Central memory CD8-positive, alpha-beta T cell (primary cell): ENCODE measurements at regions not wholly inside any gene's neighbourhood (a gene's known extent, or its start where the extent isn't known, plus 50 kb on each side); places are given as distances from the start of the nearest gene placed in this dataset.
"Not testable (repeated sequence)": the region's sequence is repeated elsewhere in the genome, so short reads cannot be mapped to it uniquely, and the experiment has no call there.

Source experiments
- ATAC-seq: fragments of 150-1000 bp; cut with Tn5 transposase; replicated peaks from 2 replicates; pipeline ENCODE4 v1.10.0; 2022; ENCODE audit warnings: mild to moderate bottlenecking, moderate FRiP score, moderate number of reproducible peaks; ENCODE audit not compliant: poor library complexity, severe bottlenecking; ENCODE audit errors: extremely low read depth
- DNase-seq, 2 donors: peaks; one replicate each; pipeline ENCODE4 v3.0.0; 2021; ENCODE audit warnings: low spot score in 2 of 2
- H3K27ac Mint-ChIP-seq: one replicate; pipeline ENCODE4 v1.8.0; 2022; ENCODE audit warnings: low read depth, mild to moderate bottlenecking, moderate library complexity, mixed read lengths
- H3K27me3 Mint-ChIP-seq: one replicate; pipeline ENCODE4 v1.8.0; 2022; ENCODE audit warnings: mixed read lengths
- H3K36me3 Mint-ChIP-seq: one replicate; pipeline ENCODE4 v1.8.0; 2022; ENCODE audit warnings: mild to moderate bottlenecking, moderate library complexity, mixed read lengths; ENCODE audit not compliant: insufficient read depth
- H3K4me1 Mint-ChIP-seq: one replicate; pipeline ENCODE4 v1.8.0; 2022; ENCODE audit warnings: mixed read lengths
- H3K4me3 Mint-ChIP-seq: one replicate; pipeline ENCODE4 v1.8.0; 2022; ENCODE audit warnings: mild to moderate bottlenecking, moderate library complexity, mixed read lengths
- H3K9me3 Mint-ChIP-seq: one replicate; pipeline ENCODE4 v1.8.0; 2022; ENCODE audit warnings: mixed read lengths

DNA sequence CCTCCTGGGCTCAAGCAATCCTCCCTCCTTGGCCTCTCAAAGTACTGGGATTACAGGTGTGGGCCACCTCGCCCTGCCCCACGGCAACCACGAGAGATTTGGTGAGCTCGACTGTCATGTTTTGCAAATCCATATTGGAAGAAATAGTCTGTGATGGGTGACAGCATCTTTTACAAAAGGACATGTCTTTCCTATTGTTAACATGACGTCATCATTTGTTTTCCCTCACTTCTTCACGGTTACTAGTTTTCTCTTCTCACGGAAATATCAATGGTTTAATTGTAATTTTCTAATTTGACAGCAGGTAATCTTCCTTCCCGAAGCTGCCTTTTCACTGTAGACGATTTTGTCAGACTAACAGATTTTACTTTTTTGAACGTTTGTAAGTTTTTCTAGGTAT lies 110.8 kb upstream of the GREM2 start:
- DNase-seq (no peak), ATAC-seq (no peak)
- H3K4me3 Mint-ChIP-seq = no peak overlapping the region
- no peak overlapping the region for H3K27ac Mint-ChIP-seq
- no peaks in the 10 kb centered on the region for H3K27me3 Mint-ChIP-seq
- H3K4me1 Mint-ChIP-seq = no peaks in the 10 kb centered on the region
- H3K9me3 Mint-ChIP-seq = peaks cover 14% of the 10 kb centered on the region
- no peaks in the 10 kb centered on the region for H3K36me3 Mint-ChIP-seq

DNA sequence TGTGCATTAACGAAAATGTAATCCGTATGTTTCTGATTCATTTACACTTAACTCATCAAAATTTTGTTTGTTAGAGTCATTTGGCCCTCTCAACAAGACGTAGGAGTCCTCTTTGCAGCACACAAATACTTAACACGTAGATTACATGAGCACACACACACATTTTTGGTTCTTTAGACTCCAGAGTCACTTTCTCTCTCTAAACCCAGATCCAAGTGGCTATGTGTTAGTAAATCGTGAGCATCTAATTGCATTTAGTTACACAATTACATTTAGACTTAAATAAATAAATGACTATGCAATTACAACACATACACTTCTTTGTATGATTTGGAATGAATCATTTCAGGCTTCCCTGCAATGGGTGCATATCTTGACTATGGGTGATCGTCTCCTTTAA lies 109.0 kb upstream of the GREM2 start:
- no peak overlapping the region for H3K27ac Mint-ChIP-seq
- no peaks in the 10 kb centered on the region for H3K4me1 Mint-ChIP-seq
- H3K9me3 Mint-ChIP-seq = peaks cover 5% of the 10 kb centered on the region
- H3K27me3 Mint-ChIP-seq = no peaks in the 10 kb centered on the region
- H3K4me3 Mint-ChIP-seq = no peak overlapping the region
- DNase-seq = no peak
- no peak for ATAC-seq
- no peaks in the 10 kb centered on the region for H3K36me3 Mint-ChIP-seq

DNA sequence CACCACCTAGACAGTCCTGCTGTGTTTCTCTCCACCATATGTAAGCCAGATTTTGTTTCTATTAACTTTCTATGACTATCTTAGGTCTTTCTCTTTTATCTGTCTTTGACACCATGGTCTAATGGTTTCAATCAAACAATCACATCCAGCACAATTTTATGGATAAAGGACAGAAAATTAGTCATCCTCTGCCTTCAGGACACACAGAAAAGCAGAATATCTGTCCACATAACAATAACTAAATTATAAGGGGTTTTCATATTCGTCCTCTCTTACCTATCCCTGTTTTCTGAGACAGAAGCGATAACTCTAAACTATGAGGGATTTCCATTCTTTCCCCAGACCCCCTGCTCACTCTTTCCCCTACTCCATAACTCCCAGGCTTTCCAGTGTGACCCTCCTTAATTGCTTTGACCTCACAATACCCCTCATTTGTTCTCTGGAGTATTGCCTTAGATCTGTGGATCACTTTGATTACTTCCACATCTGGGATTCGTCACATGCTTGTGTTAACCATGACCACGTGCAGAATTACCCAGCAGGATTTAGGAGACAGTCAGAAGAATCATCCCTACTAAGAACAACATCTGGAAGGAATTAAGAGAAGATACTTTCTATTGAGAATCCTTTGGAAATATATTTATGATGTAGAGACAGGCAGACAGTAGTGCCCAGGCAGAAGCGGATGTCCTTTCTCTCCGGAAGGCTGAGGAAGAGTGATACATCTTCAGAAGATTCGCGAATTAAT lies 108.2 kb upstream of the GREM2 start:
- peaks cover 5% of the 10 kb centered on the region for H3K9me3 Mint-ChIP-seq
- H3K4me1 Mint-ChIP-seq = no peaks in the 10 kb centered on the region
- no peak for ATAC-seq
- DNase-seq = no peak
- H3K36me3 Mint-ChIP-seq = no peaks in the 10 kb centered on the region
- H3K27ac Mint-ChIP-seq = no peak overlapping the region
- H3K27me3 Mint-ChIP-seq = no peaks in the 10 kb centered on the region
- no peak overlapping the region for H3K4me3 Mint-ChIP-seq

DNA sequence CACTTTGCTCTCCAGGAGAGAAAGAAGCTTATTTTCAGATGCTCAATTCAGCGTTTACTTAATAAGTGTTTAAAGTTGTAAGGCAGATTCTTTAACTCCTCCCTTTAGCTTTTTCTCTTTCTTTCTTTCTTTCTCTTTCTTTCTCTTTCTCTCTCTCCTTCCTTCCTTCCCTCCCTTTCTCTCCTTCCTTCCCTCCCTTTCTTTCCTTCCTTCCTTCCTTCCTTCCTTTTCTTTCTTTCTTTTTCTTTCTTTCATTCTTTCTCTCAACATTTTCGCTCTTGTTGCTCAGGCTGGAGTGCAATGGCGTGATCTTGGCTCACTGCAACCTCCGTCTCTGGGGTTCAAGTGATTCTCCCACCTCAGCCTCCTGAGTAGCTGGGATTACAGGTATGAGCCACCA lies 104.6 kb upstream of the GREM2 start:
- H3K36me3 Mint-ChIP-seq, ATAC-seq, H3K4me1 Mint-ChIP-seq, H3K27ac Mint-ChIP-seq, H3K4me3 Mint-ChIP-seq, H3K9me3 Mint-ChIP-seq, DNase-seq, H3K27me3 Mint-ChIP-seq: not testable (repeated sequence)

DNA sequence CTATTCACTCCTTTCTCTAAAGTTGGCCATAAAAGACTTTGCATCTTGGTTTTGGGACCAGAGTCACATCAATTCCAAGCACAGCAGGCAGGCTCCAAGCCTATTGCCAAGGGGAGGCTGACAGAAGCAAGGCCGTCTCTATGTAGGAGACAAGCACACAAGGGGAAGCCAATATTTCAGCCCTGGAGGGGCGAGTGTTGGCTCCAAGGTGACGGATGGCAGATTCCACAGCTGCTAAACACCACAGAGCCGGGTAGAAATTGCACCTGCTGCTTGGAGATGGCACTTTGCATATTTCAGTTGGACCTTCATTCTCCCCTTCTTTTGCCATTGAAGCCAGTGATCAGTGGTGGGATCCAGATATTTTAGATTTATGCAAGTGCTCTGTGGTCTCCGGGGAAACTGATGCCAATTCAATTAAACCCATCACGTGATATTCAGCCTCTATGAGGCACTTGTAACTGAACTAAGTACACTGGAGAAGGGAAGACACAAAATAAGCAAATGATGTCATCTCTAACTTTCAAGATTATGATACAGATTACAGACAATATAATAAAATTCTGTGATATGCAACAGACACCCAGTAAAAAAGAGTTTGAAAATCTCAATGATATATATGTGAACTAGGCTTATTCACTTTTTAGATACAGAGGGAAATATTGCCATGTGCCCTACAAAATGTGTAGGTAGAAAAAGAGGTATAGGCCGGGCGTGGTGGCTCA lies 102.8 kb upstream of the GREM2 start:
- Mint-ChIP-seq H3K27me3 (no peaks in the 10 kb centered on the region), H3K4me3 (no peak overlapping the region), H3K9me3 (peaks cover 14% of the 10 kb centered on the region), H3K4me1 (no peaks in the 10 kb centered on the region), H3K36me3 (peaks cover 4% of the 10 kb centered on the region), H3K27ac (no peak overlapping the region)
- DNase-seq = no peak
- no peak for ATAC-seq

DNA sequence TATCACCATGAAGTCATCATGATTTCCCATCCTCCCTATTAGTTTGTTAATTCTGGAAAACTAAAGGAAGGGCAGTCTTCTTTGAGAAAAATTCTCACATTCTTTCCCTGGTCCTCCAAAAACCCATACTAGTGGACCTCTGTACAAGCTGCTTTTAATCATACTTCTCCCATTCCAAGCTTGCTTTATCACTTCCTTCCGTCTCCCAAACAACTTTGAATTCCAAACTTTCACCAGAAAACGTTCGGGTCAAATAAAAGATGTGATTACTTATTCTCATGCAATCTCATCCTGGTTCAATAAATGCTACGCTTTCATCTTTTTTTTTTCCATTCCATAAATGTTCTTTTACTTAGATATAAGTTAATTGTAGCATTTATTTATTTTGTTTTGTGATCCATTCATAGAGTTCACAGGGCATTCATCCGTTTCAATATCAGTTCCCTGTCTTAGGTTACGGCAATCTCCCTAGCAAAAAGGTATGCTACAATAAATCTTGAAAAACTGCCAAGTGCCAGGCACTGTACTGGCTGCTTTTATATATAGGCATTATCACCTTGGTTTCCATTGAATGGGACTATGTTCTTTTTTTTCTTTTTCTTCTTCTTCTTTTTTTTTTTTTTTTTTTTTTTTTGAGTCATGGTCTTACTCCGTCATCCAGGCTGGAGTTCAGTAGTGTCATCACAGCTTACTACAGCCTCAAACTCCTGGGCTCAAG lies 100.2 kb upstream of the GREM2 start:
- Mint-ChIP-seq H3K36me3 (peaks cover 4% of the 10 kb centered on the region), H3K9me3 (peaks cover 15% of the 10 kb centered on the region), H3K27ac (no peak overlapping the region), H3K4me3 (no peak overlapping the region), H3K4me1 (no peaks in the 10 kb centered on the region), H3K27me3 (no peaks in the 10 kb centered on the region)
- ATAC-seq = no peak
- no peak for DNase-seq

DNA sequence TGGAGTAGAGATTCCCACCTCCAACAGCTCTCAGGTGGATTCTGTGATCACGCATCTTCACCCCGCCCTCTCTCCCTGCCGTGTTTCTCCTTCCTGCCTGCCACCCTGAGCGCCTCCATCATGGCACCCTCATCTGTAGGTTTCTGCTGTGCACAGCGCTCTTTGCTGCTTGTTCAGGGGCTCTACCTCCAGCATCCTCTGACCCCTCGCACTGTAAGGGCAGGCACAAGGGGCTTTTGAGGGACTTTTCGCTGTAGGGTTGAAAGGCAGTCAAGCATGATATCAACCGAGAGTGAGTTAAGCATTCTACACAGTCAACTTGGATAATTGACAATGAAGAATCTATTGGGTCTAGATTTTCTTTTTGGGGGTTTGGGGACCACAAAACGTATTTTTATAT lies 99.1 kb upstream of the GREM2 start:
- no peak for DNase-seq
- Mint-ChIP-seq H3K27me3 (no peaks in the 10 kb centered on the region), H3K4me1 (no peaks in the 10 kb centered on the region), H3K4me3 (no peak overlapping the region), H3K36me3 (peaks cover 6% of the 10 kb centered on the region), H3K9me3 (peaks cover 15% of the 10 kb centered on the region), H3K27ac (no peak overlapping the region)
- ATAC-seq = no peak

DNA sequence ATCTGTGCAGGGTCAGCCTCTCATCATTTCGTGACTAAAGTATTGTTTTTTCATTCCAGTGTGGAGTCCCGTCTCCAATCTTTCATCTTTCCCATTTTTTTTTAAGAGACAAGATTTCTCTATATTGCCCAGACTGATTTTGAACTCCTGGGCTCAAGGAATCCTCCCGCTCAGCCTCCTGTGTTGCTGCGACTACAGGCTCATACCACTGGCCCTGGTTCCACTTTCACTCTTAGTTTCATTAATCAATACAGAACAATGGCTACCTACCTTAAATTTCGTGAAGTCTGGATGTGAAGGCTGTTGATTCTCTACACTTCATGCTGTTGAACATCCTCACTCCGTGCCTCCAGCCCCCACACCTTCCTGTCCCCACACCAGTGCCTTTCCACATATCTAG lies 97.7 kb upstream of the GREM2 start:
- peaks cover 15% of the 10 kb centered on the region for H3K9me3 Mint-ChIP-seq
- ATAC-seq (no peak), DNase-seq (no peak)
- H3K4me1 Mint-ChIP-seq = no peaks in the 10 kb centered on the region
- no peaks in the 10 kb centered on the region for H3K27me3 Mint-ChIP-seq
- H3K27ac Mint-ChIP-seq = no peak overlapping the region
- H3K4me3 Mint-ChIP-seq = no peak overlapping the region
- H3K36me3 Mint-ChIP-seq = peaks cover 6% of the 10 kb centered on the region

DNA sequence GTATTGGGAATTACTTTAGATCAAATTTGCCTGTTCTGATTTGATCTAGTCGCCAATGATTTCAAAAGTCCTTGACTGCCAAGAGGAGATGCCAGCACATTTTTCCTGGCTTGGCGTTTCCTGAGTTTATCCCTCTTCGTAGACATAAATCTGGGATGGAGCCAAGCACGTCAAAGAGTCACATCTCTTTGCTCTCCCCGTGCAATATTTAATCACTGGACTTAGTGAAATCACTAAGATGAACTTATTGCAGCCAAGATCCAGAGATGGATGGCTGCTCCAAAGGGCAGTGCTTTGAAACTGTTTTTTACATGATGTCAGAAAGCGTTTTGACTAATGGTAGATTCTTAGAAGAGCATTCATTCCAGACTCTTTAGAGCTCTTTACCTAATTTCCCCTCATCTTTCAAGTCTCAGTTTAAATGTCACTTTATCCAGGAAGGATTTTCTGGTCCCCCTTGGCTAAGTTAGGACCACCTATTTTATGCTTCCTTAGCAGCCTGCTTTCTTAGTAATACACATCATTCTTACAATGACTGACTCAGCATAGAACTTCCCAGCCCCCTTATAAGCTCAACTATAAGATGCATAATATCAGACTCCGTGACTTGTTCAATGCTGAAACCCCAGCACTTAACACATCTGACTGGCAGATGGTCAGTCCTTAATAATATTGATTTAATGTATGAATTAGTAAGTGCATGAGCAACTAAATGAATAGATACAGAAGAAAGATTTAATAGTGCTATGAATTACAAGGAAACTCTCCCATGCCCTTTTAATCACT lies 94.4 kb upstream of the GREM2 start:
- H3K27me3 Mint-ChIP-seq = no peaks in the 10 kb centered on the region
- H3K4me1 Mint-ChIP-seq = no peaks in the 10 kb centered on the region
- peaks cover 2% of the 10 kb centered on the region for H3K36me3 Mint-ChIP-seq
- H3K27ac Mint-ChIP-seq = no peak overlapping the region
- no peak overlapping the region for H3K4me3 Mint-ChIP-seq
- peaks cover 25% of the 10 kb centered on the region for H3K9me3 Mint-ChIP-seq
- no peak for DNase-seq
- no peak for ATAC-seq

DNA sequence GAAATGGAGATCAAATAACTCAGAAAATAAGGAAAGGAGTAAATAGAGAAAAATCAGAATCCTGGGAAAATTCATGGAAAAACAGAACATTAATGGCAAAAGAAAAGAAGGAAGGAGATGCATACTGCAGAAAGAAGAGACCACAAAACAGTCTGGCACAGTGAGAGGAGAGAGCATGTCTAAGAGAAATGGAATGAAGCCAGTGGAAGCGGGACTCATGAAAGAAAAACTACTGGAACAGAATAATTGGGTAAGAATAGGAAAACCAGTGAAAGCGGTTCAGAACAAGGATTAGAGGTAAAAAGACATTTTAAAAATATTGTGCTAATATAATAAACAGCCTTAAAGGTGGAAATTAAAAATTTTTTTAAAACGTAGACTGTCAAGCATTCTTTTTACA lies 93.6 kb upstream of the GREM2 start:
- Mint-ChIP-seq H3K36me3 (peaks cover 2% of the 10 kb centered on the region), H3K27ac (no peak overlapping the region), H3K9me3 (peaks cover 18% of the 10 kb centered on the region), H3K4me1 (no peaks in the 10 kb centered on the region), H3K27me3 (no peaks in the 10 kb centered on the region), H3K4me3 (no peak overlapping the region)
- DNase-seq = no peak
- ATAC-seq = no peak

DNA sequence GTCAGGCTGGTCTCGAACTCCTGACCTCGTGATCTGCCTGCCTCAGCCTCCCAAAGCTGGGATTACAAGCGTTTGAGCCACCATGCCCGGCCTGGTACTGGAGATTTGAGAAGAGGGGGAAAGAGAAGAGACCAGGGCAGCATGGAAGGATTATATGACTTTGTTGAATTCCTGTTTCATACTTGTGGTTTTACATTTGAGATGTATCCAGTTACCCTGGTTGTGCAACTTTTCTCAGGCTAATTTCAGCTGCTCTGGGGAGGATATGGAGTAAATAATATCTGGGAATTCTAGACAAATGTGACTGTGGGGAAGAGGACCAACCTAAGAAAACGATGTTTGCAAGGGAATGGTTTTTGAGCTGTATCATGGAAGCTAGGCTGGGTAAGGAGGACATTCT lies 89.5 kb upstream of the GREM2 start:
- no peak for DNase-seq
- no peak for ATAC-seq

DNA sequence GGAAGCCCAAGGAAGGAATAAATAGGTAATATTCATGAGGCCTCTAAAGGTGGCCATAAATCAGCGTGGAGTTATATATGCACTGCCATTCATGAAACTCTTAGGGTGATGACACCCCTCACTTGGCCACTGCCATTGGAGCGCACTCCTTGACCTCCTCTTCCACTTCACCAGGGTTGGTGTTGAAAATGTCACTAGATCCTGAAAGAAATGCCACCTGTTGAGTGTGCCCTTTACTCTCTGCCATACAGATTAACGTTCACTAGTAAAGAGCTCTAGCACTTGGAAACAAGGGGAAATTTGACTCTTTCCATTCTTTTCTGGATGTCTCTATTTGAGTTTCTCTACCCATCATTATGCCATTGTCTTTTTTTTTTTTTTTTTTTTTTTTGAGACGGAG lies 83.5 kb upstream of the GREM2 start:
- DNase-seq (no peak), ATAC-seq (no peak)
- no peak overlapping the region for H3K4me3 Mint-ChIP-seq
- H3K9me3 Mint-ChIP-seq = no peaks in the 10 kb centered on the region
- no peaks in the 10 kb centered on the region for H3K4me1 Mint-ChIP-seq
- H3K27ac Mint-ChIP-seq = no peak overlapping the region
- H3K27me3 Mint-ChIP-seq = no peaks in the 10 kb centered on the region
- no peaks in the 10 kb centered on the region for H3K36me3 Mint-ChIP-seq

More for the DNA sequence above, 89.5 kb upstream of the GREM2 start:
- H3K4me1 Mint-ChIP-seq = no peaks in the 10 kb centered on the region
- no peaks in the 10 kb centered on the region for H3K27me3 Mint-ChIP-seq
- H3K4me3 Mint-ChIP-seq = no peak overlapping the region
- H3K36me3 Mint-ChIP-seq = peaks cover under 1% of the 10 kb centered on the region
- H3K9me3 Mint-ChIP-seq = peaks cover 11% of the 10 kb centered on the region
- H3K27ac Mint-ChIP-seq = no peak overlapping the region
